GM23338 (cell line): ENCODE measurements at regions not wholly inside any gene's neighbourhood (a gene's known extent, or its start where the extent isn't known, plus 50 kb on each side); places are given as distances from the start of the nearest gene placed in this dataset.

Experiments
- EZH2phosphoT487 ChIP-seq: fragments of 200-600 bp; sonication (generic); IDR thresholded peaks from one replicate; pipeline ENCODE4 v1.8.1; 2018; ENCODE audit warnings: antibody characterized with exemption; ENCODE audit not compliant: unreplicated experiment
- TF ChIP-seq, protein P1 (sequence below), 2 experiments: fragments of 200-600 bp in 1 of 2; sonication (generic) in 1 of 2; conservative IDR thresholded peaks; 2 replicates each; pipeline versions ENCODE4 v1.5.1 to v1.6.1; 2016 to 2017; ENCODE audit warnings: antibody characterized with exemption in 2 of 2, low read depth in 2 of 2, mild to moderate bottlenecking in 2 of 2, moderate library complexity in 1 of 2

DNA sequence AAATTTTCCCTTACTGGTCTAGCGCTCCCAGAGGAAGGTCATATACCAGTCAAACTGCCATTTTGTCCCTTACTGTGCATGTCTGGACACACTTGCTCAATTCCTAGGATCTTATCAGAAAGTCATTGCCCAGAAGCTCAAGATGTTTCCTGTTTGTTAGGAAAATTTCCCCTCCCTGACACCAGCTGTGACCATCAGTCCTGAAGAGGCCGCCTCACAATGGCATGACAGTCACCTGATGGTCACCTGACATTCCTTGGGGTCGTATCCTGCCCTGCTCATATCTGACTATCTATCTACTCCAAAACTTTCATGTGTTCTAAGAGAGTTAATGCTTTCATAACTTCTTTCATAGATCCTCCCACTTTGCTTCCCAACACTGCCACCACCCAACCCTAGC is 219.9 kb downstream of the OTOR start:
- TF ChIP-seq, protein P1, sequence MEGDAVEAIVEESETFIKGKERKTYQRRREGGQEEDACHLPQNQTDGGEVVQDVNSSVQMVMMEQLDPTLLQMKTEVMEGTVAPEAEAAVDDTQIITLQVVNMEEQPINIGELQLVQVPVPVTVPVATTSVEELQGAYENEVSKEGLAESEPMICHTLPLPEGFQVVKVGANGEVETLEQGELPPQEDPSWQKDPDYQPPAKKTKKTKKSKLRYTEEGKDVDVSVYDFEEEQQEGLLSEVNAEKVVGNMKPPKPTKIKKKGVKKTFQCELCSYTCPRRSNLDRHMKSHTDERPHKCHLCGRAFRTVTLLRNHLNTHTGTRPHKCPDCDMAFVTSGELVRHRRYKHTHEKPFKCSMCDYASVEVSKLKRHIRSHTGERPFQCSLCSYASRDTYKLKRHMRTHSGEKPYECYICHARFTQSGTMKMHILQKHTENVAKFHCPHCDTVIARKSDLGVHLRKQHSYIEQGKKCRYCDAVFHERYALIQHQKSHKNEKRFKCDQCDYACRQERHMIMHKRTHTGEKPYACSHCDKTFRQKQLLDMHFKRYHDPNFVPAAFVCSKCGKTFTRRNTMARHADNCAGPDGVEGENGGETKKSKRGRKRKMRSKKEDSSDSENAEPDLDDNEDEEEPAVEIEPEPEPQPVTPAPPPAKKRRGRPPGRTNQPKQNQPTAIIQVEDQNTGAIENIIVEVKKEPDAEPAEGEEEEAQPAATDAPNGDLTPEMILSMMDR (conservative IDR thresholded peaks at IDR 0.05; ENCODE audit: low read depth in 2 of 2) = no peak
- TF ChIP-seq EZH2phosphoT487 = no peak
